HepG2 (cell line): ENCODE measurements at regions not wholly inside any gene's neighbourhood (a gene's known extent, or its start where the extent isn't known, plus 50 kb on each side); places are given as distances from the start of the nearest gene placed in this dataset.

ENCODE experiments used
- ATAC-seq: fragments of 200-7000 bp; cut with Tn5 transposase; 3 replicates; pipeline ENCODE4 v1.9.1; 2020; ENCODE audit warnings: mild to moderate bottlenecking, moderate library complexity
- BruUV-seq: library from RNA; stranded (reverse); fragments of 400-500 nt; replicated peaks from 2 replicates; lab custom pipeline; 2021; lab: Mats Ljungman, UMichigan
- CTCF ChIA-PET: fragments of 300-600 bp; formaldehyde crosslinking; extraction: SDS; loops from one replicate; lab custom pipeline; 2021; ENCODE audit warnings: low total read pairs, inconsistent platforms, low intra/inter-chr PET ratio; lab: Yijun Ruan, JAX
- POLR2A ChIA-PET: fragments of 350-600 bp; sonication (Branson Sonifier 250); formaldehyde crosslinking; loops from one replicate; lab custom pipeline; 2020; ENCODE audit warnings: antibody characterized with exemption, inconsistent platforms; lab: Yijun Ruan, JAX
- DNase-seq: peaks from one replicate; pipeline ENCODE4 v3.0.0-alpha.2; 2015; ENCODE audit warnings: low spot score
- FAIRE-seq: peaks from 3 replicates; lab custom pipeline; 2011; peaks lifted over from hg19 to GRCh38; lab: Jason Lieb, UNC
- H2AFZ ChIP-seq: one replicate; pipeline ENCODE4 v1.6.1; 2011; ENCODE audit warnings: low read length, inconsistent platforms
- H3K27ac ChIP-seq: fragments of 300-600 bp; 3 replicates; pipeline ENCODE4 v1.8.0; 2011; ENCODE audit warnings: mixed run types, mild to moderate bottlenecking, mixed read lengths, low read length, inconsistent platforms; ENCODE audit not compliant: insufficient read depth; ENCODE audit errors: extremely low read length
- H3K27me3 ChIP-seq, 2 experiments: fragments of 200-600 bp in 1 of 2; 2 replicates in 1 of 2; 3 replicates in 1 of 2; pipeline versions ENCODE4 v1.6.0 to v1.8.0; 2011; ENCODE audit warnings: low read length in 2 of 2, mild to moderate bottlenecking in 2 of 2, moderate library complexity in 2 of 2, inconsistent platforms in 1 of 2; ENCODE audit not compliant: insufficient read depth in 2 of 2, control insufficient read depth in 1 of 2
- H3K36me3 ChIP-seq, 2 experiments: fragments of 200-600 bp in 1 of 2; replicated peaks in 1 of 2; 2 replicates in 1 of 2; 3 replicates in 1 of 2; pipeline versions ENCODE4 v1.5.1 to v1.8.0; 2011; ENCODE audit warnings: low read length in 2 of 2, inconsistent platforms in 1 of 2; ENCODE audit not compliant: insufficient read depth in 2 of 2, control insufficient read depth in 1 of 2
- H3K4me1 ChIP-seq: 2 replicates; pipeline ENCODE4 v1.5.1; 2012; ENCODE audit warnings: low read length, inconsistent platforms; ENCODE audit not compliant: insufficient read depth
- H3K4me2 ChIP-seq: 2 replicates; pipeline ENCODE4 v1.6.0; 2011; ENCODE audit warnings: low read depth, low read length, inconsistent platforms
- H3K4me3 ChIP-seq, 3 experiments: fragments of 200-600 bp in 1 of 3; sonication (generic), shearing (Covaris generic) in 1 of 3; replicated peaks in 1 of 3; 2 replicates each; pipeline ENCODE4 v1.5.1; 2011 to 2016; ENCODE audit warnings: low read length in 3 of 3, inconsistent platforms in 2 of 3, low read depth in 2 of 3, mild to moderate bottlenecking in 2 of 3, control low read depth in 1 of 3, mixed read lengths in 1 of 3; ENCODE audit not compliant: insufficient read depth in 1 of 3
- H3K79me2 ChIP-seq: one replicate; pipeline ENCODE4 v1.6.1; 2011; ENCODE audit warnings: low read length, inconsistent platforms; ENCODE audit not compliant: insufficient read depth
- H3K9ac ChIP-seq: 2 replicates; pipeline ENCODE4 v1.6.0; 2011; ENCODE audit warnings: mild to moderate bottlenecking, low read depth, low read length, inconsistent platforms; ENCODE audit not compliant: insufficient read depth
- H3K9me3 ChIP-seq: 2 replicates; pipeline ENCODE4 v1.5.1; 2012; ENCODE audit warnings: mild to moderate bottlenecking, low read length
- H4K20me1 ChIP-seq: 2 replicates; pipeline ENCODE4 v1.6.0; 2011; ENCODE audit warnings: inconsistent platforms, mild to moderate bottlenecking, low read length, moderate library complexity; ENCODE audit not compliant: insufficient read depth
- FOXK2 ChIP-seq: fragments of 450-650 bp; IDR thresholded peaks from 2 replicates; pipeline ENCODE4 v1.6.1; 2016
- NCOA5 ChIP-seq: sonication (generic); formaldehyde crosslinking; IDR thresholded peaks from 2 replicates; pipeline ENCODE4 v1.4.0; 2020; ENCODE audit warnings: missing genetic modification reagents
- NCOR1 ChIP-seq: fragments of 200-600 bp; sonication (generic); IDR thresholded peaks from 2 replicates; pipeline ENCODE4 v1.7.0; 2017; ENCODE audit warnings: antibody characterized with exemption, low read length, borderline replicate concordance
- NFKBIZ ChIP-seq: IDR thresholded peaks from 2 replicates; pipeline ENCODE4 v1.6.1; 2018; ENCODE audit warnings: missing genetic modification reagents, missing compliant biosample characterization
- RORA ChIP-seq: sonication (generic); formaldehyde crosslinking; IDR thresholded peaks from 2 replicates; pipeline ENCODE4 v1.5.0; 2020; ENCODE audit warnings: mild to moderate bottlenecking, missing genetic modification reagents, moderate library complexity
- SMAD3 ChIP-seq: sonication (generic); formaldehyde crosslinking; IDR thresholded peaks from 2 replicates; pipeline ENCODE4 v1.4.0; 2020; ENCODE audit warnings: missing genetic modification reagents
- SRSF9 ChIP-seq: fragments of 200-400 bp; formaldehyde crosslinking; IDR thresholded peaks from 2 replicates; pipeline ENCODE4 v1.6.1; 2018; ENCODE audit warnings: borderline replicate concordance, mild to moderate bottlenecking, low read depth, low read length; ENCODE audit not compliant: insufficient read depth, poor library complexity, severe bottlenecking
- TAF1 ChIP-seq: sonication (generic); formaldehyde crosslinking; IDR thresholded peaks from 2 replicates; pipeline ENCODE4 v1.4.0; 2020; ENCODE audit warnings: missing genetic modification reagents
- TBL1XR1 ChIP-seq: fragments of 150-350 bp; IDR thresholded peaks from 2 replicates; pipeline ENCODE4 v1.6.1; 2014; ENCODE audit warnings: borderline replicate concordance, low read length; ENCODE audit not compliant: partially characterized antibody
- YY1 ChIP-seq: IDR thresholded peaks from 2 replicates; pipeline ENCODE4 v1.6.1; 2011; ENCODE audit warnings: low read length, low read depth, moderate library complexity, mild to moderate bottlenecking; ENCODE audit not compliant: insufficient read depth, insufficient replicate concordance
- ZBTB20 ChIP-seq: sonication (generic); formaldehyde crosslinking; IDR thresholded peaks from 2 replicates; pipeline ENCODE4 v1.8.1; 2023; ENCODE audit warnings: missing genetic modification reagents, low read depth, mild to moderate bottlenecking, borderline replicate concordance
- ZBTB42 ChIP-seq: sonication (generic); formaldehyde crosslinking; IDR thresholded peaks from 2 replicates; pipeline ENCODE4 v1.5.0; 2020; ENCODE audit warnings: mild to moderate bottlenecking, missing genetic modification reagents
- ZC3H4 ChIP-seq: sonication (generic); formaldehyde crosslinking; IDR thresholded peaks from 2 replicates; pipeline ENCODE4 v1.4.0; 2020; ENCODE audit warnings: missing genetic modification reagents, borderline replicate concordance
- ZFP41 ChIP-seq: sonication (generic); formaldehyde crosslinking; IDR thresholded peaks from 2 replicates; pipeline ENCODE4 v1.4.0; 2020; ENCODE audit warnings: mild to moderate bottlenecking, missing genetic modification reagents, borderline replicate concordance
- ZNF296 ChIP-seq: sonication (generic); formaldehyde crosslinking; conservative IDR thresholded peaks from 2 replicates; pipeline ENCODE4 v1.5.0; 2020; ENCODE audit warnings: mild to moderate bottlenecking, missing genetic modification reagents
- ZNF503 ChIP-seq: sonication (generic); formaldehyde crosslinking; IDR thresholded peaks from 2 replicates; pipeline ENCODE4 v1.4.0; 2020; ENCODE audit warnings: missing genetic modification reagents
- ZSCAN25 ChIP-seq: sonication (generic); formaldehyde crosslinking; IDR thresholded peaks from 2 replicates; pipeline ENCODE4 v1.8.0; 2022; ENCODE audit warnings: mild to moderate bottlenecking, missing genetic modification reagents
- WGBS: methylation state at CpG from one replicate; pipeline ENCODE4 v1.1.6; 2017; ENCODE audit warnings: low lambda C conversion rate; 5-methylcytosine and 5-hydroxymethylcytosine counted together
- in situ Hi-C: cut with HindIII; loops from 2 replicates; pipeline ENCODE4 v1.10.0; 2017; ENCODE audit warnings: low pct_unique_long_range_greater_than_20kb; ENCODE audit not compliant: extremely low pct_ligation_motif_present
- intact Hi-C: fragments of 100-400 bp; cut with micrococcal nuclease; formaldehyde crosslinking; loops from one replicate; pipeline ENCODE4 v1.10.0; 2022; ENCODE audit not compliant: unreplicated experiment
- TF ChIP-seq, protein P1 (sequence below): sonication (generic); formaldehyde crosslinking; conservative IDR thresholded peaks from 2 replicates; pipeline ENCODE4 v1.8.0; 2022; ENCODE audit warnings: low read depth, missing genetic modification reagents

DNA sequence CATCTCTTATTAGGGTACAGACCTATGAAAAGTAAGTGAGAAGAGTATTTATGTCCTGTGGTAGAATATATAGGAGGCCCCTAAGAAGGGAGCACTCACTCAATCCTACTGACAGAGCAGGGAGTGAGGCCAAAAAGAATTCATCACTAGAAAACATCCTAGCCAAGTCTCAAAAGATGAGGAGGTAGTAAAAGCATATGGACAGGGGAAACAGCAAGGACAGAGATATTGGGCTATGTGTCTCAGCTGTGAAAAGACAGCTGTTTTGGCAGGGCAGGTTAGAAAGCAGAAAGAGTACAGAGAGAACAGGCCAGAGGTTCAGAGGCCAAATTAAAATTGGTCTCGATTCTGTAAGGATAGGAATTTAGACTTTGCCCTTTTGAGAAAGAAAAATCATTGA, 548.3 kb upstream of the ANKRD30A start:
- Histone ChIP-seq H2AFZ (no peak overlapping the region), H3K4me2 (no peak overlapping the region), H3K4me3 (no peak overlapping the region), H3K79me2 (no peaks in the 10 kb centered on the region), H3K9me3 (no peaks in the 10 kb centered on the region), H4K20me1 (no peaks in the 10 kb centered on the region), H3K4me1 (no peaks in the 10 kb centered on the region), H3K36me3 (no peaks in the 10 kb centered on the region), H3K27me3 (no peaks in the 10 kb centered on the region), H3K27ac (no peak overlapping the region), H3K9ac (no peak overlapping the region)
- POLR2A ChIA-PET = no interaction called here
- no peak for FAIRE-seq
- TF ChIP-seq RORA (CRISPR knock-in tag) (no peak), ZBTB42 (CRISPR knock-in tag) (no peak), TBL1XR1 (no peak), ZBTB20 (no peak), SMAD3 (CRISPR knock-in tag) (no peak), ZFP41 (CRISPR knock-in tag) (no peak), ZC3H4 (CRISPR knock-in tag) (no peak), SRSF9 (no peak), TAF1 (CRISPR knock-in tag) (no peak), ZNF503 (CRISPR knock-in tag) (no peak), ZSCAN25 (CRISPR knock-in tag) (no peak), FOXK2 (no peak), YY1 (no peak), NCOR1 (no peak), NCOA5 (CRISPR knock-in tag) (no peak), NFKBIZ (no peak), ZNF296 (CRISPR knock-in tag) (no peak)
- TF ChIP-seq, protein P1, sequence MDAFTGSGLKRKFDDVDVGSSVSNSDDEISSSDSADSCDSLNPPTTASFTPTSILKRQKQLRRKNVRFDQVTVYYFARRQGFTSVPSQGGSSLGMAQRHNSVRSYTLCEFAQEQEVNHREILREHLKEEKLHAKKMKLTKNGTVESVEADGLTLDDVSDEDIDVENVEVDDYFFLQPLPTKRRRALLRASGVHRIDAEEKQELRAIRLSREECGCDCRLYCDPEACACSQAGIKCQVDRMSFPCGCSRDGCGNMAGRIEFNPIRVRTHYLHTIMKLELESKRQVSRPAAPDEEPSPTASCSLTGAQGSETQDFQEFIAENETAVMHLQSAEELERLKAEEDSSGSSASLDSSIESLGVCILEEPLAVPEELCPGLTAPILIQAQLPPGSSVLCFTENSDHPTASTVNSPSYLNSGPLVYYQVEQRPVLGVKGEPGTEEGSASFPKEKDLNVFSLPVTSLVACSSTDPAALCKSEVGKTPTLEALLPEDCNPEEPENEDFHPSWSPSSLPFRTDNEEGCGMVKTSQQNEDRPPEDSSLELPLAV (CRISPR knock-in tag) = no peak
- CTCF ChIA-PET = no interaction called here
- intact Hi-C loops (no loop called here), in situ Hi-C loops (no loop called here)
- 0% methylated on average over 1 of the region's 1 CpG for WGBS
- ATAC-seq = no peak
- BruUV-seq = no TSS peak
- no peak for DNase-seq
